Stimulated activated CD4-positive, alpha-beta T cell treated with anti-CD3 and anti-CD28 coated beads, TNF-alpha, amount 100 ng/mL, for 24 hours (primary cell): ENCODE measurements at regions not wholly inside any gene's neighbourhood (a gene's known extent, or its start where the extent isn't known, plus 50 kb on each side); places are given as distances from the start of the nearest gene placed in this dataset.

ENCODE experiments used
- DNase-seq, 3 experiments: peaks; one replicate each; pipeline ENCODE4 v3.0.0-alpha.2; 2020; ENCODE audit warnings: low read depth in 3 of 3

GRCh38 chr5:2206293-2207108 is 323.8 kb upstream of the IRX4 start:
- no peak for DNase-seq

DNA sequence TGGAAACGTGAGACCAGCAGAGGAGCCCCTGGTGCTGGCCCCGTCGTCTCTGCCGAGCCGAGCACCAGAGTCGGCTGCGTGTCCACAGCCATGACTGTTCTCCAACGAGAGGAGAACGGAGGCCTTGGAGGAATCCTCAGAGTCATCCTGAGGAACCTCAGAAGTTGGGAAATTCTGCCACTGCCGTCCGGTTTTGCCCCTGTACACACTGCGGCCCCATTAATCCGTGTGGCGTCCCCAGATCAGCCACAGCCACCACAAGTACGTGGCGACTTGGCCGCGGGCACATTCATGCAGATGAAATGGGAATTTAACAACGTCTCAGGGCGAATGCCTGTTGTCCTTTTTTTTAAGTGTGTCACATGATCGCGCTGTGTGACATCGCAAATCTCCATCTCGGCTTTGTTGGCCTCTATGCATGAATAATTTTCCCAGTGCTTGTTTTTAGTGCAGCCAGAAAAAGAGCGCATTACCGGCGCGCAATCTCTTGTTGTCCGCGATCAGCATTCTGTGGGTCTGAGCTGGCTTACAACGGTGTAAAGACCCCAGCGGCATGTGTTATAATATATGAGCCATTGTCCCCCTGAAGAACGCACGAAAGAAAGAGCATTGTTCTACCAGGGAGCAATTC is 323.0 kb upstream of the IRX4 start:
- no peak for DNase-seq

GRCh38 chr5:2205185-2205585 is 322.5 kb upstream of the IRX4 start:
- DNase-seq, result no peak

GRCh38 chr5:2204366-2205184 is 321.9 kb upstream of the IRX4 start:
- no peak for DNase-seq

DNA sequence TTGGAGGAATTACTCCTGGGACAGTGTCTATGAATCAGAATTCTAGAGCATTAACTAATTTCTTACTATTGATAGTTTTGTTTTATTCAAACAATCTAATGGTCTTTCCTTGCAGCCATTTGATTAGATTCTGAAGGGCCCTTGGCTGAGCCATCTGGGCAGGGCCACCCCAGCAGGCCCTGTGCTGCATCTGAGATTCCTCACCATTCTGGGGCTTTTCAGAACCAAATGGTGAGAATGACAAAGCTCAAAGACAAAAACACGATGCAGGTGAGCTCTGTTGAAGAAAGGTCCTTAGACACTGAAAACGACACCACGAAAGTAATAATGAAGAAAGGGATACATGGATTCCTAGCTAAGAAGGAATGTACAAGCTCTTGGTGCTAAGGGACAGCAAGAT is 321.0 kb upstream of the IRX4 start:
- DNase-seq, result no peak

GRCh38 chr5:2201832-2202231 is 319.1 kb upstream of the IRX4 start:
- DNase-seq, result no peak

DNA sequence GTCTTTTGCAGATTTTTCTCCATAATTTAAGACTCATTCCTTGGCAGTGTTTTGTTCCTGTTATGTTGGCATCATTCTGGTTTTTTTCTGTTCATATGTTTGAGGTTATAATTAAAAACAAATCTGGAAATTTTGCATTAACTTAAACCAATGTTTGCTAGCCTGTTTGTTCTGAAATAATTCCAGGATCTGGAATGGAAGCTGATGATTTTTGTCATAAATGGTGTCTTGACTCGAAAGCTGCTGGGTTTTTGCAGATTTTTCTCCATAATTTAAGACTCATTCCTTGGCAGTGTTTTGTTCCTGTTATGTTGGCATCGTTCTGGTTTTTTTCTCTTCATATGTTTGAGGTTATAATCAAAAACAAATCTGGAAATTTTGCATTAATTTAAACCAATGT is 318.7 kb upstream of the IRX4 start:
- DNase-seq, result no peak

GRCh38 chr5:2201011-2201410 is 318.3 kb upstream of the IRX4 start:
- no peak for DNase-seq

DNA sequence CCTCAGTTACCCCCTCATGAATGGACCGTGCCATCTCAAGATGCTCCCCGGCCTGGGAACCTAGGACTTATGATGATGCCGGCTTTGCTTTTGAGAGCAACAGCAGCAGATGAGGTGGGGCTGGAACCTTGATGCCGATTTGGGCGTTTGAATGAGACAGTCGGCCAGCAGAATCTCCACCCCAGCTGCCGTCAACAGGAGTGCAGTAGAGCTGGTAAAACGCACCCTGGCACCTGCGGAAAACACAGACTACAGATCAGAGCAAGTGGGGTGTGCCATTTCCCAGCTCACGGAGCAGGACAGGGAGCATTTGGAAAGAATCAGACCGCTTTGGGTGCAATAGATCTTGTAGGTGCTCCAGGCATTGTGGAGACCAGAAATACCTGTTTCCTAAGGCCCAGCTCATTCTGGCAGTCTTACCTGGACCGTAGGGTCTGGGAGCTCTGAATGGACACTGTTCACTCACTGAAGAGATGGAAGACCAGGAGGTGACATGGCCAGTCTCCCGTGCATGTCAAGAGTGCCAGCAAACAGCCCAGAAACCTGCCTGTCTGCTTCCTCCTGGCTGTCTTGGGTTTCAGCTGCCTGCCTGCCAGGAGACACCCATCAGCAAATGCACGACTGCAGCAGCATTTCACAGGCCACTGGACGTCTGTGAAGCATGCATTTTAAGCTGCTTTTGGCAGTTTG is 317.7 kb upstream of the IRX4 start:
- no peak for DNase-seq

DNA sequence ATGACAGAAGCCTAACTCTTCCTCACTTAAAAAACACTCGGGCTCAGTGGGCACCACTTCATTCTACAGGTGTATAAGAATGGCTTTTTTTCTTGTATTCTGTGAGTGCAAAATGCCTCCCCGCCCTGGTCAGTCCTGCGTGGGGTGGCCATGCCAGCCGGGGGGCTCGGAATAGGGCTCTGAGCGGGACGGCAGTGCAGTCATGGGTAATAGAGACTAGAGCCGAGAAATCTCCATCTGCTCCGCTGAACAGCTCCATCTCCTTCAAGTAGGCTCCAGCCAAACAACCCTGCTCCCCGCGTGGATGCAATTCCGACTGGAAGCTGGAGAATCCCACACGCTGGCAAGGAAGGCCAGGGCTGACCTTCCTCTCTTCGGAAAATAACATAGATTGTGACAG is 317.0 kb upstream of the IRX4 start:
- no peak for DNase-seq

- no peak for DNase-seq
Observed at GRCh38 chr5:2196989-2197619, 314.4 kb upstream of the IRX4 start.

GRCh38 chr5:2196416-2196815 is 313.7 kb upstream of the IRX4 start:
- DNase-seq, result no peak

DNA sequence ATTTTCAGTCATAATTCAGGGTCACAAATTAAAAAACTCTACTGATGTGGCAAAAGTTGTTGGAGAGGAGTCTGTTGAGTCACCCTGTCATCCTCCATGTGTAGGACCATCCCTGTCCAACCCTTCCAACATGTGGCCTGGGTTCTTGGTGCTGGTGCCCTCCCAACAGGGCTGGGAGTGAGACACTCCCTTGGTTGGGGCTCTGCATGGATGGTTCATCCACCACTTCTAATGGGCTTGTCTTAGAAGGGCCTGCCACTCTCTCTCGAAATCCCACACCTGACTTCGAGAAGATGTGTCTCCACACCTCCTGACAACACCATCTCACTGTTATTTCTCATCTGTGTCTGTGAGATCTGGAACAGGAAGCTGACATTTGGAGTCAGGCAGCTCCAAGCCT is 312.2 kb upstream of the IRX4 start:
- DNase-seq, result no peak

- DNase-seq, result no peak
Observed at GRCh38 chr5:2194236-2194555, 311.5 kb upstream of the IRX4 start.

GRCh38 chr5:2193542-2194235 is 311.0 kb upstream of the IRX4 start:
- DNase-seq, result no peak

- DNase-seq, result no peak
Observed at GRCh38 chr5:2193142-2193541, 310.4 kb upstream of the IRX4 start.

GRCh38 chr5:2192496-2192895 is 309.8 kb upstream of the IRX4 start:
- DNase-seq, result no peak

DNA sequence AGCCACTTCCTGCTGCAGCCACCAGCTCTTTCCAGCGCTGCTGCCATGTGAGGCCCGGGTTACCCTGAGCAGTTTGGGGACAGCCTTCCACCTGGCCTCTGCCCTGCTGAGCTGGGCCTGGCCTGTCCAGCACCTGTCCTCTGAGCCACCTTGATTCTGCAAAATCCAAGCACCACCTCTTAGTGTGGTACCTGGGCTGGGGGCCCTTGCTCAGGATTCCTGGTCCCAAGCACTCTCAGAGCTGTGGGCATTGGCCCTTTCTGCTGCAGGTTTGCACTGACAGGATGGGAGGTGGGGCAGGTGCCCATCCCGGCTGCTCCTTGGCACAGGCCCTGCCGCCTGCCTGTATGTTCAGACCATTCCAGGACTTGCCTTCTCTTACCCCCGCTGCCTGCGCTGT is 309.2 kb upstream of the IRX4 start:
- no peak for DNase-seq

- DNase-seq, result no peak
Observed at GRCh38 chr5:2190549-2190948, 307.8 kb upstream of the IRX4 start.

DNA sequence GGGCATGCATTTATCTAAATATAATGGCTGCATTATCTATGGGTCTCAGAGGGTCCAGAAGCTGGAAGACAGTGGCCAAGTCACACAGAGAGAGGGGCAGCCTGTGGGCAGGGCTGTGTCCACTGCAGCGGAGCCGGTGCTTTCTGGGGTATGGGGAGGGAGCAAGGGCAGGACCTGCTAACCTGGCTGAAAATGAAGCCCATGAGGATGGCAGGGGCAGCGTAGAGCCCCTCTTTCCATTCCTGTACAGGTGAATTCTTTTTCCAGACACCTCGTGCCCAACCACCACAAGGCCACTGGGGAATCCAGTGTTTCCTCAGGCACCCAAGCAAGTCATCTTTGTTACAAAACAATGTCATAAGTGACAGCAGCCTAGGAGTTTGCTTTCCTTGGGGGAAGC is 305.9 kb upstream of the IRX4 start:
- no peak for DNase-seq

DNA sequence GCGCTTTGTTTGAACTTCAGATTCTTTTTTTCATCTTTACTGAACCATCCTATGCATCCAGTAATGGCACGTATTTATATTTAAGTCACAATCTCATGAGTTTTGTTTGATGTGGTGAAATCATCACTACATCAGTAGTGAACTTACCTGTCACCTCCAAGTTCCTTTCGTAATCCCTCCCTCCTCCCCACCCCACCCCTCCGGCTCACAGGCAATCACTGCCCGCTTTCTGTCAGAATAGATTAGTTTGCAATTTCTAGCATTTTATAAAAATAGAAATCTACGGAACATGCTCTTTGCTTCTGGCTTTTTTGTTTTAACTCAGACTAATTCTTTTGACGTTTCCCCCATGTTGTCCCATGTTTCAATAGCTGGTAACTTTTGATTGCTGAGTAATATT is 305.4 kb upstream of the IRX4 start:
- no peak for DNase-seq
